Osteoblast (primary cell): ENCODE measurements at regions not wholly inside any gene's neighbourhood (a gene's known extent, or its start where the extent isn't known, plus 50 kb on each side); places are given as distances from the start of the nearest gene placed in this dataset.
A peak's percentile ranks its signal among the peaks of the same experiment; 100 is the strongest.

ENCODE experiments used
- DNase-seq: peaks from one replicate; pipeline ENCODE4 v3.0.0; 2011; ENCODE audit warnings: low spot score, mixed read lengths; ENCODE audit not compliant: insufficient read length; ENCODE audit errors: missing footprints
- H2AFZ ChIP-seq: 2 replicates; pipeline ENCODE4 v1.6.0; 2011; ENCODE audit warnings: mild to moderate bottlenecking, low read length
- H3K27ac ChIP-seq: 2 replicates; pipeline ENCODE4 v1.5.1; 2011; ENCODE audit warnings: mild to moderate bottlenecking, low read depth, low read length, moderate library complexity
- H3K27me3 ChIP-seq: 2 replicates; pipeline ENCODE4 v1.6.0; 2012; ENCODE audit warnings: mild to moderate bottlenecking, control low read depth, inconsistent platforms, low read length, moderate library complexity; ENCODE audit not compliant: insufficient read depth
- H3K36me3 ChIP-seq: 2 replicates; pipeline ENCODE4 v1.5.1; 2011; ENCODE audit warnings: mild to moderate bottlenecking, low read length, control low read depth, moderate library complexity; ENCODE audit not compliant: insufficient read depth
- H3K4me1 ChIP-seq: 2 replicates; pipeline ENCODE4 v1.5.1; 2011; ENCODE audit warnings: mild to moderate bottlenecking, low read length, control low read depth, moderate library complexity; ENCODE audit not compliant: insufficient read depth
- H3K4me2 ChIP-seq: 2 replicates; pipeline ENCODE4 v1.6.0; 2011; ENCODE audit warnings: mild to moderate bottlenecking, low read length; ENCODE audit not compliant: insufficient read depth
- H3K4me3 ChIP-seq: fragments of 200-600 bp; sonication (generic); 3 replicates; pipeline ENCODE4 v1.5.1; 2012; ENCODE audit warnings: mild to moderate bottlenecking, low read length, inconsistent platforms; ENCODE audit not compliant: insufficient read depth
- H3K79me2 ChIP-seq: 2 replicates; pipeline ENCODE4 v1.6.0; 2012; ENCODE audit warnings: mild to moderate bottlenecking, low read length, control low read depth, inconsistent platforms; ENCODE audit not compliant: insufficient read depth
- H3K9me3 ChIP-seq: 2 replicates; pipeline ENCODE4 v1.5.1; 2011; ENCODE audit warnings: low read depth, low read length, control low read depth
- H4K20me1 ChIP-seq: 2 replicates; pipeline ENCODE4 v1.6.0; 2012; ENCODE audit warnings: mild to moderate bottlenecking, low read length, control low read depth; ENCODE audit not compliant: insufficient read depth
- CTCF ChIP-seq: IDR thresholded peaks from 2 replicates; pipeline ENCODE4 v1.5.1; 2011; ENCODE audit warnings: mild to moderate bottlenecking, low read depth, low read length, moderate library complexity; ENCODE audit errors: extremely low read depth

GRCh38 chr2:34107811-34108210 is 508.7 kb upstream of the FAM98A start:
- H3K27me3 ChIP-seq: no peaks in the 10 kb centered on the region
- peak overlapping the region; percentile 40 for H2AFZ ChIP-seq
- TF ChIP-seq CTCF: no peak
- no peaks in the 10 kb centered on the region for H3K79me2 ChIP-seq
- H3K36me3 ChIP-seq: no peaks in the 10 kb centered on the region
- H3K27ac ChIP-seq: no peak overlapping the region
- peak; percentile 72 for DNase-seq
- H3K4me1 ChIP-seq: peaks cover 12% of the 10 kb centered on the region
- no peak overlapping the region for H3K4me2 ChIP-seq
- H3K4me3 ChIP-seq: no peak overlapping the region
- no peaks in the 10 kb centered on the region for H4K20me1 ChIP-seq
- no peaks in the 10 kb centered on the region for H3K9me3 ChIP-seq

GRCh38 chr2:34105006-34105767 is 506.1 kb upstream of the FAM98A start:
- Histone ChIP-seq H3K79me2 (no peaks in the 10 kb centered on the region), H3K4me2 (peak overlapping the region; percentile 66), H2AFZ (peak overlapping the region; percentile 28), H3K36me3 (no peaks in the 10 kb centered on the region), H3K27me3 (no peaks in the 10 kb centered on the region), H3K4me1 (peaks cover 12% of the 10 kb centered on the region), H4K20me1 (no peaks in the 10 kb centered on the region), H3K27ac (peak overlapping the region; percentile 72), H3K9me3 (no peaks in the 10 kb centered on the region), H3K4me3 (peak overlapping the region; percentile 41)
- peak; percentile 42 for DNase-seq
- TF ChIP-seq CTCF: no peak

- Histone ChIP-seq H4K20me1 (no peaks in the 10 kb centered on the region), H3K79me2 (no peaks in the 10 kb centered on the region), H3K27ac (peak overlapping the region; percentile 72), H3K4me2 (peak overlapping the region; percentile 66), H3K9me3 (no peaks in the 10 kb centered on the region), H3K4me3 (peak overlapping the region; percentile 41), H2AFZ (peak overlapping the region; percentile 28), H3K4me1 (peaks cover 12% of the 10 kb centered on the region), H3K27me3 (no peaks in the 10 kb centered on the region), H3K36me3 (no peaks in the 10 kb centered on the region)
- no peak for TF ChIP-seq CTCF
- DNase-seq: no peak
Measured at GRCh38 chr2:34104601-34105000, 505.5 kb upstream of the FAM98A start.

- Histone ChIP-seq H4K20me1 (no peaks in the 10 kb centered on the region), H3K9me3 (no peaks in the 10 kb centered on the region), H3K4me2 (no peak overlapping the region), H3K4me1 (peaks cover 12% of the 10 kb centered on the region), H3K27me3 (no peaks in the 10 kb centered on the region), H3K27ac (no peak overlapping the region), H3K4me3 (no peak overlapping the region), H2AFZ (no peak overlapping the region), H3K36me3 (no peaks in the 10 kb centered on the region), H3K79me2 (no peaks in the 10 kb centered on the region)
- DNase-seq: no peak
- TF ChIP-seq CTCF: no peak
Measured at GRCh38 chr2:34103437-34103836, 504.3 kb upstream of the FAM98A start.
